GM23248 (cell line): ENCODE measurements at regions not wholly inside any gene's neighbourhood (a gene's known extent, or its start where the extent isn't known, plus 50 kb on each side); places are given as distances from the start of the nearest gene placed in this dataset.

ENCODE experiments used
- EZH2 ChIP-seq: fragments of 200-600 bp; sonication (generic); IDR thresholded peaks from 2 replicates; pipeline ENCODE4 v1.6.1; 2018; ENCODE audit warnings: antibody characterized with exemption, mild to moderate bottlenecking; ENCODE audit not compliant: insufficient read depth, poor library complexity, severe bottlenecking
- EZH2phosphoT487 ChIP-seq: fragments of 200-600 bp; sonication (generic); IDR thresholded peaks from 2 replicates; pipeline ENCODE4 v1.6.1; 2018; ENCODE audit warnings: antibody characterized with exemption, moderate library complexity, mild to moderate bottlenecking, low read depth; ENCODE audit not compliant: insufficient read depth

DNA sequence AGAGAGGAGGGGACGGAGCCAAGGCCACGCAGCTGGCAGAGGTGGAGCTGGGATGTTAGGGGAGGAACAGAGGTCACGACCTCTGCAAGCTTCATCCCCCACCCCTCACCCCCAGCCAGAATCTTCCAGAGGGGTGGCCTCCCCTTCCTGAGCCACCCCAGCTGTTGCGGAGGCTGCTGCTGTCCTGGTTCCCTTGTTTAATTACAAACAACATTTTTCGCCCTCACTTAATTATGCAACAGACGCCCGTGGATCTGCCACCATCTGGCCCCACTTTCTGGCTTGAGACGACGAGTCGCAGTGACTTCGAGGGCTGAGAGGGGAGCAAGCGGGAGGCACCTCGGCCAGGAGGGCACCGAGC lies 153.7 kb upstream of the PTPN1 start:
- no peak for TF ChIP-seq EZH2
- TF ChIP-seq EZH2phosphoT487, result no peak
